Heart left ventricle (tissue), 13 donors: ENCODE measurements at regions not wholly inside any gene's neighbourhood (a gene's known extent, or its start where the extent isn't known, plus 50 kb on each side); places are given as distances from the start of the nearest gene placed in this dataset.

Source experiments
- CTCF ChIP-seq, 12 donors: fragments of 200-600 bp; sonication (generic) in 4 of 12; IDR thresholded peaks; one replicate each; pipeline versions ENCODE4 v1.5.0 to v1.8.0; 2018 to 2022; ENCODE audit warnings: antibody characterized with exemption in 12 of 12, mild to moderate bottlenecking in 5 of 12
- POLR2A ChIP-seq, 2 donors: fragments of 450-650 bp; IDR thresholded peaks; one replicate each; pipeline ENCODE4 v1.6.1; 2017; ENCODE audit warnings: antibody characterized with exemption in 2 of 2, mild to moderate bottlenecking in 2 of 2, moderate library complexity in 2 of 2
- donor health status: ischemic (EF 13 %, LVEDD 7.1; RV severe dilation, severe dysfunction).
- donor health status: DM: no; HTN: yes; CAD: no.
- donor health status: DM: no; HTN: no; CAD: no.
- donor health status: ischemic (EF 25% LVEDD 6.9; RV normal size, moderate dysfunction).
- donor health status: ischemic (EF 25% LVEDD 5.7; RV mildly dilated, moderate dysfunction).
- donor health status: ischemic (EF 35%, LVEDD 5.7; RV mildly dilated, moderate dysfunction).
- donor health status: nonischemic (EF 11% LVEDD 7.7; RV severe dilation, severe dysfunction).
- donor health status: DM: yes; HTN: yes; CAD: no.
- donor health status: PGD.
- donor health status: ischemic (EF 29% LVEDD 5.4; RV normal size, mild dysfunction).
- donor health status: nonischemic (EF 23%, LVEDD 6.1; RV moderate dilation, normal function).

- TF ChIP-seq POLR2A (IDR thresholded peaks at IDR 0.05), result no peak
- TF ChIP-seq CTCF (IDR thresholded peaks at IDR 0.05), result no peak
Observed at GRCh38 chr4:153966641-153967040, 177.8 kb upstream of the SFRP2 start.
